NB4 (cell line): ENCODE measurements at regions not wholly inside any gene's neighbourhood (a gene's known extent, or its start where the extent isn't known, plus 50 kb on each side); places are given as distances from the start of the nearest gene placed in this dataset.

ENCODE experiments used
- MYC ChIP-seq: IDR thresholded peaks from 2 replicates; pipeline ENCODE4 v1.6.1; 2011; ENCODE audit warnings: low read depth, low read length
- POLR2A ChIP-seq: IDR thresholded peaks from 2 replicates; pipeline ENCODE4 v1.6.1; 2011; ENCODE audit warnings: mild to moderate bottlenecking; ENCODE audit not compliant: insufficient read length; ENCODE audit errors: extremely low read depth
- TF ChIP-seq, protein P1 (sequence below): IDR thresholded peaks from one replicate; pipeline ENCODE4 v1.5.1; 2012; ENCODE audit warnings: low read depth, low read length

DNA sequence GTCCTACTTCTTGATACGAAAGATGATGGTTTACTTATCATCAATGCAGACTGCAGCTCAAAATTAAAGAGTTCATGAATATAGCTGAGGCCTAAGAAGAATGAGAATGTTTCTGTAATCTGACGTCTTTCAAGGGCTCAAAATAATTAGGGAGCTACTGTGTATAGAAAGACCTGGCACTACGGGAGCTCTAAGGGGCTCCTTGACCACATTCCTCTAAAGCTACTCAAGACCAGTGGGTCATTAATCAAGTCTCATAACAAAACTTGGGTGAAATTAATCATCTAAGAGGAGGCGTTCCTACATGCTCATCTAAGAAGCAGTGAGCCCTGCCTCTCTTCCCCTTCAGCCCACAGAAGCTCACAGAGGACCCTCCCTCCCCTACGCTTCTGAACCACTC is 863.8 kb upstream of the AUTS2 start:
- TF ChIP-seq, protein P1, sequence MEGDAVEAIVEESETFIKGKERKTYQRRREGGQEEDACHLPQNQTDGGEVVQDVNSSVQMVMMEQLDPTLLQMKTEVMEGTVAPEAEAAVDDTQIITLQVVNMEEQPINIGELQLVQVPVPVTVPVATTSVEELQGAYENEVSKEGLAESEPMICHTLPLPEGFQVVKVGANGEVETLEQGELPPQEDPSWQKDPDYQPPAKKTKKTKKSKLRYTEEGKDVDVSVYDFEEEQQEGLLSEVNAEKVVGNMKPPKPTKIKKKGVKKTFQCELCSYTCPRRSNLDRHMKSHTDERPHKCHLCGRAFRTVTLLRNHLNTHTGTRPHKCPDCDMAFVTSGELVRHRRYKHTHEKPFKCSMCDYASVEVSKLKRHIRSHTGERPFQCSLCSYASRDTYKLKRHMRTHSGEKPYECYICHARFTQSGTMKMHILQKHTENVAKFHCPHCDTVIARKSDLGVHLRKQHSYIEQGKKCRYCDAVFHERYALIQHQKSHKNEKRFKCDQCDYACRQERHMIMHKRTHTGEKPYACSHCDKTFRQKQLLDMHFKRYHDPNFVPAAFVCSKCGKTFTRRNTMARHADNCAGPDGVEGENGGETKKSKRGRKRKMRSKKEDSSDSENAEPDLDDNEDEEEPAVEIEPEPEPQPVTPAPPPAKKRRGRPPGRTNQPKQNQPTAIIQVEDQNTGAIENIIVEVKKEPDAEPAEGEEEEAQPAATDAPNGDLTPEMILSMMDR: no peak
- TF ChIP-seq MYC (no peak), POLR2A (no peak)
